Keratinocyte (primary cell): ENCODE measurements at regions not wholly inside any gene's neighbourhood (a gene's known extent, or its start where the extent isn't known, plus 50 kb on each side); places are given as distances from the start of the nearest gene placed in this dataset.

ENCODE experiments used
- DNase-seq: peaks from one replicate; pipeline ENCODE4 v3.0.0-alpha.2; 2011; ENCODE audit warnings: low read depth, missing footprints, low spot score
- FAIRE-seq: peaks from 2 replicates; lab custom pipeline; 2011; peaks lifted over from hg19 to GRCh38; lab: Jason Lieb, UNC
- H2AFZ ChIP-seq: 2 replicates; pipeline ENCODE4 v1.6.0; 2012; ENCODE audit warnings: low read length, control low read depth, inconsistent platforms; ENCODE audit not compliant: control insufficient read depth
- H3K27ac ChIP-seq: 2 replicates; pipeline ENCODE4 v1.5.1; 2011; ENCODE audit warnings: low read length; ENCODE audit not compliant: control insufficient read depth, insufficient read depth
- H3K27me3 ChIP-seq: 3 replicates; pipeline ENCODE4 v1.6.0; 2011; ENCODE audit warnings: low read length; ENCODE audit not compliant: control insufficient read depth, insufficient read depth; ENCODE audit errors: extremely low read depth
- H3K36me3 ChIP-seq, 2 experiments: 2 replicates in 1 of 2; 3 replicates in 1 of 2; pipeline ENCODE4 v1.5.1; 2011; ENCODE audit warnings: low read length in 2 of 2, mild to moderate bottlenecking in 1 of 2; ENCODE audit not compliant: control insufficient read depth in 2 of 2, insufficient read depth in 2 of 2; ENCODE audit errors: extremely low read depth in 1 of 2
- H3K4me1 ChIP-seq: 3 replicates; pipeline ENCODE4 v1.5.1; 2011; ENCODE audit warnings: low read length; ENCODE audit not compliant: control insufficient read depth, insufficient read depth; ENCODE audit errors: extremely low read depth
- H3K4me2 ChIP-seq: 3 replicates; pipeline ENCODE4 v1.6.0; 2011; ENCODE audit warnings: low read depth, low read length; ENCODE audit not compliant: control insufficient read depth, insufficient read depth; ENCODE audit errors: extremely low read depth
- H3K4me3 ChIP-seq, 3 experiments: fragments of 200-600 bp in 1 of 3; sonication (generic) in 1 of 3; 2 replicates in 2 of 3; 3 replicates in 1 of 3; pipeline ENCODE4 v1.5.1; 2011 to 2016; ENCODE audit warnings: low read length in 3 of 3, mild to moderate bottlenecking in 3 of 3, control low read depth in 2 of 3, inconsistent platforms in 1 of 3, low read depth in 1 of 3, mixed read lengths in 1 of 3, mixed run types in 1 of 3, moderate library complexity in 1 of 3; ENCODE audit not compliant: control insufficient read depth in 2 of 3, insufficient read depth in 2 of 3; ENCODE audit errors: extremely low read depth in 1 of 3
- H3K79me2 ChIP-seq: 2 replicates; pipeline ENCODE4 v1.6.0; 2012; ENCODE audit warnings: low read length; ENCODE audit not compliant: control insufficient read depth, insufficient read depth
- H3K9ac ChIP-seq: 3 replicates; pipeline ENCODE4 v1.6.0; 2011; ENCODE audit warnings: low read length; ENCODE audit not compliant: control insufficient read depth, insufficient read depth; ENCODE audit errors: extremely low read depth
- H3K9me1 ChIP-seq: 3 replicates; pipeline ENCODE4 v1.6.0; 2011; ENCODE audit warnings: low read length; ENCODE audit not compliant: control insufficient read depth, insufficient read depth; ENCODE audit errors: extremely low read depth
- H3K9me3 ChIP-seq: 2 replicates; pipeline ENCODE4 v1.5.1; 2012; ENCODE audit warnings: low read depth, low read length; ENCODE audit not compliant: control insufficient read depth
- H4K20me1 ChIP-seq: 3 replicates; pipeline ENCODE4 v1.6.0; 2011; ENCODE audit warnings: low read length; ENCODE audit not compliant: control insufficient read depth, insufficient read depth; ENCODE audit errors: extremely low read depth
- EZH2 ChIP-seq: IDR thresholded peaks from one replicate; pipeline ENCODE4 v1.6.1; 2012; ENCODE audit warnings: inconsistent platforms, mild to moderate bottlenecking, low read length, moderate library complexity
- dilution Hi-C: fragments of 300-500 bp; cut with MboI; formaldehyde crosslinking; loops from one replicate; pipeline ENCODE4 v1.7.0; 2020; ENCODE audit warnings: low sequenced_read_pairs; ENCODE audit not compliant: extremely low pct_ligation_motif_present
- TF ChIP-seq, protein P1 (sequence below), 3 experiments: IDR thresholded peaks in 1 of 3; conservative IDR thresholded peaks in 1 of 3; optimal IDR thresholded peaks in 1 of 3; 2 replicates in 2 of 3; 3 replicates in 1 of 3; pipeline versions ENCODE3 to v1.5.1; 2011; ENCODE audit warnings: low read length in 3 of 3, mild to moderate bottlenecking in 3 of 3, moderate library complexity in 2 of 3, control low read depth in 1 of 3, inconsistent platforms in 1 of 3; ENCODE audit not compliant: insufficient read depth in 2 of 3; ENCODE audit errors: extremely low read depth in 1 of 3

DNA sequence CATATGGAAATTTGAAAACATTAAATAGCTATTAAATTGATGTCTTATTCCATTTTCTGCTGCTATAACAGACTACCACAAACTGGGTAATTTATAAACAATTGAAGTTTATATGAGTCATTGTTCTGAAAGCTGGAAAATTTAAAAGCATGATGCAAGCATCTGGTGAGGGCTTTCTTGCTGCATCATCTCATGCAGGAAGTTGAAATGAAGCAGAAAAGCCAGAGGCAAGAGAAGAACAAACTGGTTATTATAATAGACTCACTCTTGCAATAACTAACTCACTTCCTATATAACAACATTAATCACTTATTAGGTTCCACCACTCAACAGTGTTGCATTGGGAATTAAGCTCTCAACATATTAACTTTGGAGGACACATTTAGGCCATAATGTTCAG, 1277.4 kb downstream of the LRFN5 start:
- peak; percentile 72 for DNase-seq

DNA sequence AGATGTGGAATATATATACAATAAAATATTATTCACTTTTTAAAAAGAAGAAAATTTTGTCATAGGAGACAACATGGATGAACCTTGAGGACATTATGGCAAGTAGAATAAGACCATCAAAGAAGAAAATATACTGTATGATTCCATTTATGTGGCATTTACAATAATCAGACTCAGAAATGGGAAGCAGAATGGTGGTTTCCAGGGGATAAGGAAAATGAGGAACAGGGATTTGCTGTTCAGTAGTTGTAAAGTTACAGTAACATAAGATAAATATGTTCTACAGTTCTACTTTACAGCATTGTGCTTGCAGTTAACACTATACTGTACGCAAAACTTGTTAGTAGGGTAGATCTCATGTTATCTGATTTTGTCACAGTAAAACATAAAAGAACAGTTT, 1271.0 kb downstream of the LRFN5 start:
- dilution Hi-C loops = no loop called here
- TF ChIP-seq, protein P1, sequence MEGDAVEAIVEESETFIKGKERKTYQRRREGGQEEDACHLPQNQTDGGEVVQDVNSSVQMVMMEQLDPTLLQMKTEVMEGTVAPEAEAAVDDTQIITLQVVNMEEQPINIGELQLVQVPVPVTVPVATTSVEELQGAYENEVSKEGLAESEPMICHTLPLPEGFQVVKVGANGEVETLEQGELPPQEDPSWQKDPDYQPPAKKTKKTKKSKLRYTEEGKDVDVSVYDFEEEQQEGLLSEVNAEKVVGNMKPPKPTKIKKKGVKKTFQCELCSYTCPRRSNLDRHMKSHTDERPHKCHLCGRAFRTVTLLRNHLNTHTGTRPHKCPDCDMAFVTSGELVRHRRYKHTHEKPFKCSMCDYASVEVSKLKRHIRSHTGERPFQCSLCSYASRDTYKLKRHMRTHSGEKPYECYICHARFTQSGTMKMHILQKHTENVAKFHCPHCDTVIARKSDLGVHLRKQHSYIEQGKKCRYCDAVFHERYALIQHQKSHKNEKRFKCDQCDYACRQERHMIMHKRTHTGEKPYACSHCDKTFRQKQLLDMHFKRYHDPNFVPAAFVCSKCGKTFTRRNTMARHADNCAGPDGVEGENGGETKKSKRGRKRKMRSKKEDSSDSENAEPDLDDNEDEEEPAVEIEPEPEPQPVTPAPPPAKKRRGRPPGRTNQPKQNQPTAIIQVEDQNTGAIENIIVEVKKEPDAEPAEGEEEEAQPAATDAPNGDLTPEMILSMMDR (optimal IDR thresholded peaks at IDR 0.05 in 1 of 3, IDR thresholded peaks at IDR 0.05 in 1 of 3, conservative IDR thresholded peaks at IDR 0.05 in 1 of 3; ENCODE audit: extremely low read depth in 1 of 3, insufficient read depth in 2 of 3, low read length in 3 of 3) = no peak
- TF ChIP-seq EZH2 = no peak
- FAIRE-seq = no peak

More for the DNA sequence above, 1277.4 kb downstream of the LRFN5 start:
- no peak for TF ChIP-seq EZH2
- TF ChIP-seq, protein P1 (optimal IDR thresholded peaks at IDR 0.05 in 1 of 3, IDR thresholded peaks at IDR 0.05 in 1 of 3, conservative IDR thresholded peaks at IDR 0.05 in 1 of 3; ENCODE audit: extremely low read depth in 1 of 3, insufficient read depth in 2 of 3, low read length in 3 of 3) = no peak
- FAIRE-seq = peak; percentile 13
- H4K20me1 ChIP-seq = no peaks in the 10 kb centered on the region
- H3K4me3 ChIP-seq = no peak overlapping the region
- peak overlapping the region; percentile 21 for H2AFZ ChIP-seq
- H3K9me1 ChIP-seq = no peaks in the 10 kb centered on the region
- no peak overlapping the region for H3K4me2 ChIP-seq
- no peaks in the 10 kb centered on the region for H3K36me3 ChIP-seq
- dilution Hi-C loops = no loop called here
- peak overlapping the region; percentile 33 for H3K27ac ChIP-seq
- H3K9ac ChIP-seq = no peak overlapping the region
- no peaks in the 10 kb centered on the region for H3K9me3 ChIP-seq
- no peaks in the 10 kb centered on the region for H3K27me3 ChIP-seq
- H3K79me2 ChIP-seq = no peaks in the 10 kb centered on the region
- no peaks in the 10 kb centered on the region for H3K4me1 ChIP-seq

More for the DNA sequence above, 1271.0 kb downstream of the LRFN5 start:
- no peaks in the 10 kb centered on the region for H3K27me3 ChIP-seq
- no peak overlapping the region for H3K4me2 ChIP-seq
- H3K27ac ChIP-seq = no peak overlapping the region
- no peaks in the 10 kb centered on the region for H4K20me1 ChIP-seq
- no peaks in the 10 kb centered on the region for H3K36me3 ChIP-seq
- H3K9me3 ChIP-seq = no peaks in the 10 kb centered on the region
- H3K79me2 ChIP-seq = no peaks in the 10 kb centered on the region
- H3K9me1 ChIP-seq = no peaks in the 10 kb centered on the region
- no peak for DNase-seq
- H3K4me1 ChIP-seq = no peaks in the 10 kb centered on the region
- no peak overlapping the region for H2AFZ ChIP-seq
- H3K9ac ChIP-seq = no peak overlapping the region
- no peak overlapping the region for H3K4me3 ChIP-seq
